ENCODE measurements at regions not wholly inside any gene's neighbourhood (a gene's known extent, or its start where the extent isn't known, plus 50 kb on each side); places are given as distances from the start of the nearest gene placed in this dataset.
"Not testable (repeated sequence)": the region's sequence is repeated elsewhere in the genome, so short reads cannot be mapped to it uniquely, and the experiment has no call there.

GRCh38 chrX:132302687-132303086, 83.4 kb upstream of the RAP2C start:
- not testable (repeated sequence) for DNase-seq (ENCODE audit: low read depth, low spot score)

- no peak for DNase-seq (ENCODE audit: low read depth, low spot score)
Observed at GRCh38 chrX:132294776-132295495, 75.7 kb upstream of the RAP2C start.

- DNase-seq (ENCODE audit: low read depth, low spot score): no peak
Observed at GRCh38 chrX:132294192-132294591, 74.9 kb upstream of the RAP2C start.

DNA sequence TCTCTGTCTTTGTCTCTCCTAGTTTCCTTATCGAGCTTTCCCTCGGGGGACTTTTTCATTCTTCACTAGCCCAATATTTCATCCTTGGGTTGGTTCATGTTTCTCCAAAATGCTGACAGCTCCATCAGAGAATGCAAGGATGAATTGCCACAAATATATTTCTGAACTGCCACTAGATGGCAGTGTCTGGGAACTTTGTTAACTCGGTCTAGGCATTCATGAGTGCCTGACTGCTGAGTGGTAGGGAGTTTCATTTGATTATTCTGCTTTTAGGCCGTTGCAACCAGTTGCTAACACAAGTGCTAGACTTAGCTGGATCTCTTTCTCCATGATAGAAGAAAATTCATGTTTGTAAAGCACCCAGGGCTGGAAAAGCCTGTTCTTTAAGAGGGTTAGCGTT, 73.5 kb upstream of the RAP2C start:
- DNase-seq (ENCODE audit: low read depth, low spot score): peak; percentile 8

DNA sequence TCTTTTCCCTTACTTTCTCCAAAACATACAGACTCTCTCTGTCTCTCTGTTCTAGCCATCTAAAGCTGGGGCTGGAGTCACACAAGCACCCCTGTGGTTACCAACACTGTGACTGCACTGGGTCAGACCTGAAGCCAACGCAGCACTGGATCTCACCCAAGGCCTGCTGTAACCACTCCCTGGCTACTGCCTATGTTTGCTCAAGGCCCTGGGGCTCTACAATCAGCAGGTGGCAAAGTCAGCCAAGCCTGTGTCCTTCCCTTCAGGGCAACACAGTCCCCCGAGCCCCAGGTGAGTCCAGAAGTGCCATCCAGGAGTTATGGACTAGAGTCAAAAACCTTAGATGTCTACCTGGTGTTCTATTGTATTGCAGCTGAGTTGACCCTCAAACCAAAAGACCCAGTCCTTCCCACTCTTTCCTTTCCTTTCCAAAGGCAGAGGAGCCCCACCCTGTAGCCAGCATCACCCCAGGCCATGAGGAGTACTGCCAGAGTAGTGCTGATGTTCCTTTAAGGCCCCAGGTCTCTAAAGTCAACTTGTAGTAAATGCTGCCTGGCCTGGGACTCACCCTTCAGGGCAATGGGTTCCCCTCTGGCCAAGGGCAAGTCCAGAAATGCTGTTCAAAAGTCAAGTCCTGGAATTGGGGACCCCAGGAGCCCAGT, 58.8 kb upstream of the RAP2C start:
- DNase-seq (ENCODE audit: low read depth, low spot score): no peak

GRCh38 chrX:132272826-132273225, 53.6 kb upstream of the RAP2C start:
- no peak for DNase-seq (ENCODE audit: low read depth, low spot score)

DNA sequence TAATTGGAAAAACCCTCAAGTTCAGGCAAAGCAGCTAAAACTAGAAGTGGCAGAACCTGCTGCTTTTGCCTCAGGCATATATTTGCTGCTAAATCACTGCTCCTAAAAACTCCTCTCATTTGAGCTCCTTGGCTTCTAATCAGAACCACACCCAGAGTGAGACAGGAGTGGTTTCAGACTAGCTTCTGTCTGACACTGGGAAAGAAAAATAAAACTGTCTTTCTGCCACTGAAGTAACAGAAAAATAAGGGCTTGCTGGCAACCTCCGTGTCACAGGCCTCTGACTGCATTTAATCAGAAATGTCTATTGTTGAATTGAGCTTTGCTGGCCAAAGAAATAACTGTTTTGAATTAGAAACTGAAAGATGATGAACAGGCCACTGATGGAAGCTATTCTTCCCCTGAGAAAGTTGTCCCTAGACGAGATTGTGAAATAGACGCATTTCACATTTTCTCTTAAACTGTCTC, 52.1 kb upstream of the RAP2C start:
- DNase-seq (ENCODE audit: low read depth, low spot score): no peak

- no peak for DNase-seq (ENCODE audit: low read depth, low spot score)
Observed at GRCh38 chrX:132270699-132271098, 51.5 kb upstream of the RAP2C start.

- DNase-seq (ENCODE audit: low read depth, low spot score): no peak
Observed at GRCh38 chrX:132270021-132270420, 50.8 kb upstream of the RAP2C start.

Measured in pulmonary artery endothelial cell (primary cell).